ENCODE measurements at regions not wholly inside any gene's neighbourhood (a gene's known extent, or its start where the extent isn't known, plus 50 kb on each side); places are given as distances from the start of the nearest gene placed in this dataset.

DNA sequence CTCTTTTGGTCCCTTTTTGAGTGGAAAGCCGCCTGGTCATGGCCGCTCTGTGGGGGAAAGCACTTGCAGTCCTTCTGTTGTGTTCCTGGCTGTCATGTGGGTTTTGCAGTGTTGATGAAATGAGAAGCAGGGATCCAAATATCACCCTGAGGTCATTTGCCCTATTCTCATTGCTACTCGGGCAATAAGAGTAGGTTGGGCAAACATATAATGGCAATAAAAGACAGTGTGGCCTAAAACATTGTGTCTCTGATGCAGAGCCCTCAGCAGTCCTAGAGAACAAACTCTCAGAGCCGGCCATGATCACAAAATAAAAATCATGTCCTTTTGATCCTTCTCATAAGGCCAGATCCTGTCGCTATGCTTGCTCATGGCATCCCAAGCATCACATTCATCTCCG lies 361.1 kb upstream of the KLF4 start:
- Histone ChIP-seq H3K27me3 (no peaks in the 10 kb centered on the region), H3K4me1 (peaks cover 0 to 10% (median 5%) of the 10 kb centered on the region in 4 donors), H3K27ac (replicated peaks in 1 of 4) (no peak overlapping the region), H3K36me3 (no peaks in the 10 kb centered on the region), H3K4me3 (no peak overlapping the region), H3K9me3 (peaks cover 0 to 16% (median 10%) of the 10 kb centered on the region in 4 donors)
- intact Hi-C loops (cut with DNase I), result no loop called here
- WGBS, result 88% methylated on average over 6 of the region's 6 CpGs
- TF ChIP-seq EP300 (IDR thresholded peaks at IDR 0.05), result no peak
- no peak for TF ChIP-seq POLR2AphosphoS5 (IDR thresholded peaks at IDR 0.05)
- TF ChIP-seq, protein P1, sequence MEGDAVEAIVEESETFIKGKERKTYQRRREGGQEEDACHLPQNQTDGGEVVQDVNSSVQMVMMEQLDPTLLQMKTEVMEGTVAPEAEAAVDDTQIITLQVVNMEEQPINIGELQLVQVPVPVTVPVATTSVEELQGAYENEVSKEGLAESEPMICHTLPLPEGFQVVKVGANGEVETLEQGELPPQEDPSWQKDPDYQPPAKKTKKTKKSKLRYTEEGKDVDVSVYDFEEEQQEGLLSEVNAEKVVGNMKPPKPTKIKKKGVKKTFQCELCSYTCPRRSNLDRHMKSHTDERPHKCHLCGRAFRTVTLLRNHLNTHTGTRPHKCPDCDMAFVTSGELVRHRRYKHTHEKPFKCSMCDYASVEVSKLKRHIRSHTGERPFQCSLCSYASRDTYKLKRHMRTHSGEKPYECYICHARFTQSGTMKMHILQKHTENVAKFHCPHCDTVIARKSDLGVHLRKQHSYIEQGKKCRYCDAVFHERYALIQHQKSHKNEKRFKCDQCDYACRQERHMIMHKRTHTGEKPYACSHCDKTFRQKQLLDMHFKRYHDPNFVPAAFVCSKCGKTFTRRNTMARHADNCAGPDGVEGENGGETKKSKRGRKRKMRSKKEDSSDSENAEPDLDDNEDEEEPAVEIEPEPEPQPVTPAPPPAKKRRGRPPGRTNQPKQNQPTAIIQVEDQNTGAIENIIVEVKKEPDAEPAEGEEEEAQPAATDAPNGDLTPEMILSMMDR (IDR thresholded peaks at IDR 0.05), result no peak
- TF ChIP-seq POLR2A (IDR thresholded peaks at IDR 0.05; ENCODE audit: low read depth), result no peak
- no peak for DNase-seq (ENCODE audit: extremely low spot score)

DNA sequence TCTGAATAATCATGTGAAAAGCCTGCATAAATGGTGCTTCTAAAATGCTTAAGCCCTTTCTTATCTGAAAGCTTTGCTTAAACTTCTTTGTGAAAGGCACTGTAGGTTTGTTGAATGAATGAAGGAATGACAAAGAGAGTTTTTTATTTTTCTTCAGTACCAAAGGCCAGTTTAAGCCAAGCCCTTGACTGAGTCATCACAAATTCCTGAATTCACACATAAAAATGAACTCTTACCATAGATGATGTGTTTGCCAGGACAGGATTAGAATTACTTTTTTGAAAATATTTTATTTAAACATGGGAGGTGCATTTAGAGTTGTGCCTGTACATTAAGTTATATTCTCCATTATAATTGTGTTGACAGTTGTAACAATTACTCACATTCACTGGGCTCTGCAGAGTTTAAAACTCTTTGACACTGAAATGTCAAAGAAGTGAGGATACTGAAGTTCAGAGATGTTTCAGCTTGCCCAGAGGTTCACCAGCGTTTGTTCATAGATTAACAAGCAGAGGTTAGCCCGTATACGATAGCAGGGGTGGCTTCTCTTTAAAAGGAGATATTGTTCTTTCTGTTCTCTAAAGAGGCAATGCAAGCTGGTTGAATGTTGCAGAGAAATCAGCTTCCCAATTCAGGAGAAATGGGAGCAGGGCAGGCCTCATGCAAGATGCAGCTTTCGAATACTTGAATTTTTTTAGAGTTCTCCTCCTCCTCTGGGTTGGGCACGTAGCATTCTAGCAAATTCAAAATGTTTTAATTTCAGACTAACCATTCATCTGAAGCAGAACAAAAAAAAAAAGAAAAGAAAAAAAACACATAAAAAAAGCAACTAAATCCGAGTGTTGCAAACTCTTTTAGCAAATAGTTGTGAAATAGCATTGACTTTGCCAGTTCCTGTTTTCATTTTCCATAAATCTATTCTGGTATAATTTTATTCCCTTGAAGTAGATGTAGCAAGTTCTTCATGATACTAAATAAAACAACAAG lies 358.7 kb upstream of the KLF4 start:
- peak overlapping the region in 2 of 4 donors; percentile 19 to 43 for H3K27ac ChIP-seq (replicated peaks in 1 of 4)
- intact Hi-C loops (cut with DNase I), result no loop called here

DNA sequence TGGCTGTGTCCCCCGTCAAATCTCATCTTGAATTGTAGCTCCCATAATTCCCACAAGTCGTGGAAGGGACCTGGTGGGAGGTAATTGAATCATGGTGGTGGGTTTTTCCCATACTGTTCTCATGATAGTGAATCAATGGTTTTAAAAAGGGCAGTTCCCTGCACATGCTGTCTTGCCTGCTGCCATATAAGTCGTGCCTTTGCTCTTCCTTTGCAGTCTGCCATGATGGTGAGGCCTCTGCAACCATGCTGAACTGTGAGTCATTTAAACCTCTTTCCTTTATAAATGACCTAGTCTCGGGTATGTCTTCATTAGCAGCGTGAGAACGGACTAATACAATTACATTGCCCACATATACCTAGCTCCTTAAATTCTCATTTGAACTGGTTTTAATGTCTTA lies 353.0 kb upstream of the KLF4 start:
- Histone ChIP-seq H3K27ac (replicated peaks in 1 of 4) (no peak overlapping the region), H3K4me1 (peaks cover 0 to under 1% (median 0%) of the 10 kb centered on the region in 4 donors), H3K4me3 (no peak overlapping the region), H3K9me3 (no peaks in the 10 kb centered on the region), H3K27me3 (no peaks in the 10 kb centered on the region), H3K36me3 (no peaks in the 10 kb centered on the region)
- no peak for DNase-seq (ENCODE audit: extremely low spot score)
- intact Hi-C loops (cut with DNase I), result no loop called here
- 91% methylated on average over 6 of the region's 6 CpGs for WGBS
- TF ChIP-seq POLR2A (IDR thresholded peaks at IDR 0.05; ENCODE audit: low read depth), result no peak
- TF ChIP-seq, protein P1 (IDR thresholded peaks at IDR 0.05), result no peak
- no peak for TF ChIP-seq EP300 (IDR thresholded peaks at IDR 0.05)
- no peak for TF ChIP-seq POLR2AphosphoS5 (IDR thresholded peaks at IDR 0.05)

More for the DNA sequence above, 358.7 kb upstream of the KLF4 start:
- Histone ChIP-seq H3K4me3 (no peak overlapping the region), H3K27me3 (no peaks in the 10 kb centered on the region), H3K9me3 (no peaks in the 10 kb centered on the region), H3K4me1 (peaks cover 0 to 10% (median 5%) of the 10 kb centered on the region in 4 donors), H3K36me3 (no peaks in the 10 kb centered on the region)
- WGBS, result 61% methylated on average over 6 of the region's 6 CpGs
- TF ChIP-seq, protein P1 (IDR thresholded peaks at IDR 0.05), result no peak
- TF ChIP-seq POLR2AphosphoS5 (IDR thresholded peaks at IDR 0.05), result no peak
- no peak for DNase-seq (ENCODE audit: extremely low spot score)

DNA sequence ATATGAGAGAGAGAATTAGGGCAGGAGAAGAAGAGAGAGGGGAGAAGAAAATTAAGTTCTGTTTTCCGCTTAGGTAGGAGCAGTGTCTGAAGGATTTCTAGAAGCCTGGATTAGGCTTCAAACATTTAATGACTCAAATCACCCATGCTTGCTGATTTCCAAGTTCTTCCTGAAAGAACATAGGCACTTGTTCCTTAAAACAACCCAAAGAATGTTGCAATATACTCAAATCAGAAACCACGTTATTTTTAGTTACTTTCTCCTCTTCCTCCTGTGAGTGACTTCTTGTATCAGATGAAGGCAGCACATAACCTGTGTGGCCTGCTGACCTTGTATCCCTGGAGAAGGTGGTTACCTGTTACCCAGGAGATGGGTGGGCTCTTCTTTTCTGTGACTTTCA lies 351.5 kb upstream of the KLF4 start:
- DNase-seq (ENCODE audit: extremely low spot score), result no peak
- intact Hi-C loops (cut with DNase I), result no loop called here
- Histone ChIP-seq H3K9me3 (no peaks in the 10 kb centered on the region), H3K4me1 (no peaks in the 10 kb centered on the region), H3K27me3 (no peaks in the 10 kb centered on the region), H3K4me3 (no peak overlapping the region), H3K27ac (replicated peaks in 1 of 4) (no peak overlapping the region), H3K36me3 (no peaks in the 10 kb centered on the region)
- WGBS, result 74% methylated on average over 2 of the region's 2 CpGs
- TF ChIP-seq POLR2AphosphoS5 (IDR thresholded peaks at IDR 0.05), result no peak
- no peak for TF ChIP-seq EP300 (IDR thresholded peaks at IDR 0.05)
- TF ChIP-seq, protein P1 (IDR thresholded peaks at IDR 0.05), result no peak
- TF ChIP-seq POLR2A (IDR thresholded peaks at IDR 0.05; ENCODE audit: low read depth), result no peak
